WTC11 (cell line): ENCODE measurements at regions not wholly inside any gene's neighbourhood (a gene's known extent, or its start where the extent isn't known, plus 50 kb on each side); places are given as distances from the start of the nearest gene placed in this dataset.
"Not testable (repeated sequence)": the region's sequence is repeated elsewhere in the genome, so short reads cannot be mapped to it uniquely, and the experiment has no call there.

Experiments
- CTCF ChIP-seq: fragments of 200-600 bp; IDR thresholded peaks from 2 replicates; pipeline ENCODE4 v1.8.0; 2022; ENCODE audit warnings: antibody characterized with exemption
- E2F5 ChIP-seq: sonication (generic); formaldehyde crosslinking; IDR thresholded peaks from 2 replicates; pipeline ENCODE4 v1.8.1; 2022; ENCODE audit warnings: mild to moderate bottlenecking, moderate library complexity, missing genetic modification reagents
- JUN ChIP-seq: sonication (generic); formaldehyde crosslinking; IDR thresholded peaks from 2 replicates; pipeline ENCODE4 v1.8.0; 2023; ENCODE audit warnings: mild to moderate bottlenecking, missing genetic modification reagents
- MAX ChIP-seq: sonication (generic); formaldehyde crosslinking; IDR thresholded peaks from 2 replicates; pipeline ENCODE4 v1.8.0; 2022; ENCODE audit warnings: mild to moderate bottlenecking, missing genetic modification reagents
- RELA ChIP-seq: sonication (generic); formaldehyde crosslinking; IDR thresholded peaks from 2 replicates; pipeline ENCODE4 v1.8.1; 2022; ENCODE audit warnings: missing genetic modification reagents, mild to moderate bottlenecking, borderline replicate concordance
- TP53 ChIP-seq: sonication (generic); formaldehyde crosslinking; IDR thresholded peaks from 2 replicates; pipeline ENCODE4 v1.8.1; 2023; ENCODE audit warnings: mild to moderate bottlenecking, missing genetic modification reagents

GRCh38 chr3:104445252-104445919 lies 921.3 kb upstream of the ALCAM start:
- TF ChIP-seq CTCF; E2F5 (CRISPR knock-in tag); JUN (CRISPR knock-in tag); MAX (CRISPR knock-in tag); TP53 (CRISPR knock-in tag); RELA (CRISPR knock-in tag): not testable (repeated sequence)
